Neutrophil (primary cell): ENCODE measurements at regions not wholly inside any gene's neighbourhood (a gene's known extent, or its start where the extent isn't known, plus 50 kb on each side); places are given as distances from the start of the nearest gene placed in this dataset.

Experiments
- H3K27ac ChIP-seq: fragments of 200-600 bp; sonication (generic); 2 replicates; pipeline ENCODE4 v1.5.1; 2016; ENCODE audit warnings: mild to moderate bottlenecking, moderate library complexity
- H3K27me3 ChIP-seq: fragments of 200-600 bp; sonication (generic); 2 replicates; pipeline ENCODE4 v1.6.0; 2016; ENCODE audit warnings: mild to moderate bottlenecking
- H3K36me3 ChIP-seq: fragments of 200-600 bp; sonication (generic); 2 replicates; pipeline ENCODE4 v1.5.1; 2017
- H3K4me1 ChIP-seq, 2 experiments: fragments of 200-600 bp in 1 of 2; sonication (generic) in 1 of 2; 1 replicate in 1 of 2; 2 replicates in 1 of 2; pipeline versions ENCODE4 v1.5.1 to v1.6.1; 2013 to 2016; ENCODE audit warnings: low read depth in 1 of 2, low read length in 1 of 2, mild to moderate bottlenecking in 1 of 2, moderate library complexity in 1 of 2; ENCODE audit not compliant: control insufficient read depth in 1 of 2, insufficient read depth in 1 of 2
- H3K4me3 ChIP-seq, 2 experiments: fragments of 200-600 bp in 1 of 2; sonication (generic) in 1 of 2; 1 replicate in 1 of 2; 2 replicates in 1 of 2; pipeline ENCODE4 v1.5.1; 2013 to 2016; ENCODE audit warnings: low read depth in 1 of 2, low read length in 1 of 2, mild to moderate bottlenecking in 1 of 2, moderate library complexity in 1 of 2
- H3K9me3 ChIP-seq: fragments of 200-600 bp; sonication (generic); 2 replicates; pipeline ENCODE4 v1.5.1; 2016
- TF ChIP-seq, protein P1 (sequence below): fragments of 200-600 bp; sonication (generic); IDR thresholded peaks from 2 replicates; pipeline ENCODE4 v1.5.1; 2016; ENCODE audit warnings: antibody characterized with exemption

DNA sequence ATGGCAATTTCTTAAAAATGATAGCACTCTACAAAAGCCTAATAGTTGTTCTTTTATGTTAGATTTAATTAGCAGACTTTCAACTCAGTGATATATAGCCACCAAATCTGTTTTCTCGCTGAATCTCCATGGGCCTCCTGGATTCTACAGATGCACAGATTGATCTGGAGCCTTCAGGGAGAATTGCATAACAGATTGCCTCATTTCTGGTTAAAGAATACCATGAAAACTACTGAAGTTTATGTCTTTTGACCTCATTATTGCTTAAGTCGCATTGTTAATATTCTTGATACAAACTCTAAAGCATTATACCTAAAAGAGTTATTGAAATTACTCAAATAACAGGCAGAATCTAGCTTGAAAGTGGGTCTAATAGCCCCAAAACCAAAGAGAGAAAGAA lies 53.7 kb upstream of the PRR20A start:
- Histone ChIP-seq H3K27ac (no peak overlapping the region), H3K4me1 (no peaks in the 10 kb centered on the region), H3K27me3 (no peaks in the 10 kb centered on the region), H3K9me3 (no peaks in the 10 kb centered on the region), H3K4me3 (no peak overlapping the region), H3K36me3 (no peaks in the 10 kb centered on the region)
- TF ChIP-seq, protein P1, sequence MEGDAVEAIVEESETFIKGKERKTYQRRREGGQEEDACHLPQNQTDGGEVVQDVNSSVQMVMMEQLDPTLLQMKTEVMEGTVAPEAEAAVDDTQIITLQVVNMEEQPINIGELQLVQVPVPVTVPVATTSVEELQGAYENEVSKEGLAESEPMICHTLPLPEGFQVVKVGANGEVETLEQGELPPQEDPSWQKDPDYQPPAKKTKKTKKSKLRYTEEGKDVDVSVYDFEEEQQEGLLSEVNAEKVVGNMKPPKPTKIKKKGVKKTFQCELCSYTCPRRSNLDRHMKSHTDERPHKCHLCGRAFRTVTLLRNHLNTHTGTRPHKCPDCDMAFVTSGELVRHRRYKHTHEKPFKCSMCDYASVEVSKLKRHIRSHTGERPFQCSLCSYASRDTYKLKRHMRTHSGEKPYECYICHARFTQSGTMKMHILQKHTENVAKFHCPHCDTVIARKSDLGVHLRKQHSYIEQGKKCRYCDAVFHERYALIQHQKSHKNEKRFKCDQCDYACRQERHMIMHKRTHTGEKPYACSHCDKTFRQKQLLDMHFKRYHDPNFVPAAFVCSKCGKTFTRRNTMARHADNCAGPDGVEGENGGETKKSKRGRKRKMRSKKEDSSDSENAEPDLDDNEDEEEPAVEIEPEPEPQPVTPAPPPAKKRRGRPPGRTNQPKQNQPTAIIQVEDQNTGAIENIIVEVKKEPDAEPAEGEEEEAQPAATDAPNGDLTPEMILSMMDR: no peak
